Fibroblast of lung (primary cell): ENCODE measurements at regions not wholly inside any gene's neighbourhood (a gene's known extent, or its start where the extent isn't known, plus 50 kb on each side); places are given as distances from the start of the nearest gene placed in this dataset.
"Not testable (repeated sequence)": the region's sequence is repeated elsewhere in the genome, so short reads cannot be mapped to it uniquely, and the experiment has no call there.

Source experiments
- DNase-seq, 2 donors: peaks; one replicate each; pipeline versions ENCODE4 v3.0.0 to v3.0.0-alpha.2; 2010; ENCODE audit warnings: low read depth in 2 of 2
- H2AFZ ChIP-seq: 2 replicates; pipeline ENCODE4 v1.5.1; 2012; ENCODE audit warnings: low read length, control low read depth, inconsistent platforms
- H3K27ac ChIP-seq: 2 replicates; pipeline ENCODE4 v1.5.1; 2011; ENCODE audit warnings: low read length, control low read depth; ENCODE audit not compliant: insufficient read depth
- H3K27me3 ChIP-seq: 2 replicates; pipeline ENCODE4 v1.5.1; 2011; ENCODE audit warnings: mild to moderate bottlenecking, low read length; ENCODE audit not compliant: control insufficient read depth, insufficient read depth
- H3K36me3 ChIP-seq: 2 replicates; pipeline ENCODE4 v1.5.1; 2011; ENCODE audit warnings: low read length; ENCODE audit not compliant: control insufficient read depth, insufficient read depth
- H3K4me1 ChIP-seq: 2 replicates; pipeline ENCODE4 v1.5.1; 2011; ENCODE audit warnings: low read length; ENCODE audit not compliant: control insufficient read depth, insufficient read depth; ENCODE audit errors: extremely low read depth
- H3K4me2 ChIP-seq: 2 replicates; pipeline ENCODE4 v1.5.1; 2011; ENCODE audit warnings: low read length, control low read depth; ENCODE audit not compliant: insufficient read depth; ENCODE audit errors: extremely low read depth
- H3K4me3 ChIP-seq, 4 experiments: fragments of 200-600 bp in 1 of 4; sonication (generic) in 1 of 4; replicated peaks in 1 of 4; 2 replicates each; pipeline ENCODE4 v1.5.1; 2011 to 2016; ENCODE audit warnings: low read length in 4 of 4, low read depth in 3 of 4, mild to moderate bottlenecking in 3 of 4, control low read depth in 2 of 4, inconsistent platforms in 1 of 4, mixed read lengths in 1 of 4; ENCODE audit not compliant: insufficient read depth in 1 of 4; ENCODE audit errors: control extremely low read depth in 1 of 4
- H3K79me2 ChIP-seq: 2 replicates; pipeline ENCODE4 v1.5.1; 2012; ENCODE audit warnings: mild to moderate bottlenecking, low read length, inconsistent platforms; ENCODE audit not compliant: control insufficient read depth, insufficient read depth
- H3K9ac ChIP-seq: 2 replicates; pipeline ENCODE4 v1.5.1; 2011; ENCODE audit warnings: mild to moderate bottlenecking, low read length, control low read depth; ENCODE audit not compliant: insufficient read depth
- H3K9me3 ChIP-seq: 2 replicates; pipeline ENCODE4 v1.5.1; 2012; ENCODE audit warnings: low read depth, low read length; ENCODE audit not compliant: control insufficient read depth, insufficient read depth
- H4K20me1 ChIP-seq: 2 replicates; pipeline ENCODE4 v1.5.1; 2011; ENCODE audit warnings: low read length; ENCODE audit not compliant: control insufficient read depth, insufficient read depth; ENCODE audit errors: extremely low read depth
- CTCF ChIP-seq, 2 donors: IDR thresholded peaks in 1 of 2; conservative IDR thresholded peaks in 1 of 2; 1 replicate in 1 of 2; 2 replicates in 1 of 2; pipeline ENCODE4 v1.5.1; 2011 to 2012; ENCODE audit warnings: low read length in 2 of 2, control low read depth in 1 of 2, inconsistent platforms in 1 of 2, low read depth in 1 of 2, mild to moderate bottlenecking in 1 of 2
- EZH2 ChIP-seq: IDR thresholded peaks from 2 replicates; pipeline ENCODE4 v1.5.1; 2012; ENCODE audit warnings: low read length, control low read depth, mild to moderate bottlenecking; ENCODE audit errors: missing control alignments

- Histone ChIP-seq H3K27me3 (no peaks in the 10 kb centered on the region), H3K4me3 (no peak overlapping the region), H3K4me1 (no peaks in the 10 kb centered on the region), H3K27ac (no peak overlapping the region), H4K20me1 (no peaks in the 10 kb centered on the region), H3K9ac (no peak overlapping the region), H3K36me3 (no peaks in the 10 kb centered on the region), H3K4me2 (no peak overlapping the region), H3K9me3 (no peaks in the 10 kb centered on the region), H3K79me2 (no peaks in the 10 kb centered on the region), H2AFZ (no peak overlapping the region)
- no peak for DNase-seq
- TF ChIP-seq CTCF (conservative IDR thresholded peaks at IDR 0.05 in 1 of 2, IDR thresholded peaks at IDR 0.05 in 1 of 2; ENCODE audit: low read depth in 1 of 2, low read length in 2 of 2): no peak
- no peak for TF ChIP-seq EZH2
Measured at GRCh38 chr12:74394647-74395046, 143.0 kb upstream of the ATXN7L3B start.

DNA sequence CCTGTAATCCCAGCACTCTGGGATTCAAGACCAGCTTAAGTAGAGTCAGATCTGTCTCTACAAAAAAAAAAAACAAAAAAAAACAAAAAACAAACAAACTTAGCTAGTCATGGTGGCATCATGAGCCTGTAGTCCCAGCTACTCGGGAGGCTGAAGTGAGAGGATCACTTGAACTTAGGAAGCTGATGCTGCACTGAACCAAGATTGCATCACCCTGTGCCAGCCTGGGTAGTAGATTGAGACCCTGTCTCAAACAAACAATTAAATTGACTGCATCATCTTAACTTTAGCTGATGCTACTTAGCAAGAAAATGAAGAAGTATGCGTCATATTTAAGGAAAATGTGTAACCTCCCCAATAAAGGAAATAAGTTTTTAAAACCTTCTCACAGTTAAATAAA is 136.6 kb upstream of the ATXN7L3B start:
- no peaks in the 10 kb centered on the region for H4K20me1 ChIP-seq
- DNase-seq: no peak
- no peak overlapping the region for H3K9ac ChIP-seq
- no peak overlapping the region for H2AFZ ChIP-seq
- no peaks in the 10 kb centered on the region for H3K27me3 ChIP-seq
- no peaks in the 10 kb centered on the region for H3K79me2 ChIP-seq
- no peak for TF ChIP-seq CTCF (conservative IDR thresholded peaks at IDR 0.05 in 1 of 2, IDR thresholded peaks at IDR 0.05 in 1 of 2; ENCODE audit: low read depth in 1 of 2, low read length in 2 of 2)
- no peak for TF ChIP-seq EZH2
- H3K27ac ChIP-seq: no peak overlapping the region
- H3K36me3 ChIP-seq: no peaks in the 10 kb centered on the region
- H3K4me3 ChIP-seq: no peak overlapping the region
- H3K9me3 ChIP-seq: no peaks in the 10 kb centered on the region
- H3K4me1 ChIP-seq: no peaks in the 10 kb centered on the region
- H3K4me2 ChIP-seq: no peak overlapping the region

GRCh38 chr12:74401966-74402365 is 135.7 kb upstream of the ATXN7L3B start:
- Histone ChIP-seq H4K20me1 (no peaks in the 10 kb centered on the region), H3K27me3 (no peaks in the 10 kb centered on the region), H3K4me1 (no peaks in the 10 kb centered on the region), H3K36me3 (no peaks in the 10 kb centered on the region), H3K9me3 (no peaks in the 10 kb centered on the region), H3K4me3 (no peak overlapping the region), H3K4me2 (no peak overlapping the region), H2AFZ (no peak overlapping the region), H3K27ac (no peak overlapping the region), H3K79me2 (no peaks in the 10 kb centered on the region), H3K9ac (no peak overlapping the region)
- TF ChIP-seq EZH2 (no peak), CTCF (conservative IDR thresholded peaks at IDR 0.05 in 1 of 2, IDR thresholded peaks at IDR 0.05 in 1 of 2; ENCODE audit: low read depth in 1 of 2, low read length in 2 of 2) (no peak)
- DNase-seq: no peak

DNA sequence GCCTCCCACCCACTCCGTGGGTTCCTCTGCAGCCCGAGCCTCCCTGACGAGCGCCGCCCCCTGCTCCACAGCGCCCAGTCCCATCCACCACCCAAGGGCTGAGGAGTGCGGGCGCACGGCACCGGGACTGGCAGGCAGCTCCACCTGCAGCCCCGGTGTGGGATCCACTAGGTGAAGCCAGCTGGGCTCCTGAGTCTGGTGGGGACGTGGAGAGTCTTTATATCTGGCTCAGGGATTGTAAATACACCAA is 134.5 kb upstream of the ATXN7L3B start:
- H3K4me2 ChIP-seq, H3K9ac ChIP-seq, DNase-seq, H3K27ac ChIP-seq, H4K20me1 ChIP-seq, H3K27me3 ChIP-seq, H3K4me3 ChIP-seq, H3K4me1 ChIP-seq, H2AFZ ChIP-seq, H3K9me3 ChIP-seq, H3K79me2 ChIP-seq, H3K36me3 ChIP-seq: not testable (repeated sequence)
